Retinal pigment epithelial cell (primary cell): ENCODE measurements at regions not wholly inside any gene's neighbourhood (a gene's known extent, or its start where the extent isn't known, plus 50 kb on each side); places are given as distances from the start of the nearest gene placed in this dataset.

Experiments used
- DNase-seq: peaks from one replicate; pipeline ENCODE4 v3.0.0-alpha.2; 2010; ENCODE audit warnings: low read depth
- H3K4me3 ChIP-seq: 2 replicates; pipeline ENCODE4 v1.5.1; 2011; ENCODE audit warnings: mild to moderate bottlenecking, low read length, control low read depth, moderate library complexity
- TF ChIP-seq, protein P1 (sequence below): conservative IDR thresholded peaks from 2 replicates; pipeline ENCODE4 v1.5.1; 2011; ENCODE audit warnings: low read depth, low read length, control low read depth, inconsistent platforms

- no peak overlapping the region for H3K4me3 ChIP-seq
- TF ChIP-seq, protein P1, sequence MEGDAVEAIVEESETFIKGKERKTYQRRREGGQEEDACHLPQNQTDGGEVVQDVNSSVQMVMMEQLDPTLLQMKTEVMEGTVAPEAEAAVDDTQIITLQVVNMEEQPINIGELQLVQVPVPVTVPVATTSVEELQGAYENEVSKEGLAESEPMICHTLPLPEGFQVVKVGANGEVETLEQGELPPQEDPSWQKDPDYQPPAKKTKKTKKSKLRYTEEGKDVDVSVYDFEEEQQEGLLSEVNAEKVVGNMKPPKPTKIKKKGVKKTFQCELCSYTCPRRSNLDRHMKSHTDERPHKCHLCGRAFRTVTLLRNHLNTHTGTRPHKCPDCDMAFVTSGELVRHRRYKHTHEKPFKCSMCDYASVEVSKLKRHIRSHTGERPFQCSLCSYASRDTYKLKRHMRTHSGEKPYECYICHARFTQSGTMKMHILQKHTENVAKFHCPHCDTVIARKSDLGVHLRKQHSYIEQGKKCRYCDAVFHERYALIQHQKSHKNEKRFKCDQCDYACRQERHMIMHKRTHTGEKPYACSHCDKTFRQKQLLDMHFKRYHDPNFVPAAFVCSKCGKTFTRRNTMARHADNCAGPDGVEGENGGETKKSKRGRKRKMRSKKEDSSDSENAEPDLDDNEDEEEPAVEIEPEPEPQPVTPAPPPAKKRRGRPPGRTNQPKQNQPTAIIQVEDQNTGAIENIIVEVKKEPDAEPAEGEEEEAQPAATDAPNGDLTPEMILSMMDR: no peak
- DNase-seq: peak; percentile 47
These were observed 193.7 kb downstream of the SPATA18 start for GRCh38 chr4:52244848-52245247.

DNA sequence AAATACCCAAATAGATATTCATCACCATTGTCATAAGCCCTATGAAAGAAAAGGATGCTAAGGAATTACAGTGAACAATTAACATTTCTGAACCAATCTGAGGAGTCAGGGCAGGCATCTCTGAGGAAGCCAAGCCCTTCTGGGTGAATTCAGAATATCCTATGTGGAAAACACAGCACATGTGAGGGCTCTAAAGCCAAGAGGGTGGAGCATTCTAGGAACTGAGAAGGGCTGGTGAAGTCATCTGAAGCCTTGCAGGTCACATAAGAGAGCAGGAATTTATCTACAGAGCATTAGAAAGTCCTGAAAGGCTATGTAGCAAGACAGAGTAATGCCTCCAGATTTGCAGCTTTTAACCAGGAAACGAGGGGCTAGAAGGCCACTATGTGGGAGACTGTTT lies 195.7 kb downstream of the SPATA18 start:
- TF ChIP-seq, protein P1: no peak

GRCh38 chr4:52247941-52248340 lies 196.8 kb downstream of the SPATA18 start:
- no peak overlapping the region for H3K4me3 ChIP-seq
- TF ChIP-seq, protein P1: no peak

More for the DNA sequence above, 195.7 kb downstream of the SPATA18 start:
- no peak overlapping the region for H3K4me3 ChIP-seq
- no peak for DNase-seq

GRCh38 chr4:52248820-52249219 lies 197.7 kb downstream of the SPATA18 start:
- TF ChIP-seq, protein P1: no peak
- no peak overlapping the region for H3K4me3 ChIP-seq
- DNase-seq: no peak

More at GRCh38 chr4:52247941-52248340, 196.8 kb downstream of the SPATA18 start:
- DNase-seq: no peak

GRCh38 chr4:52249581-52249980 lies 198.5 kb downstream of the SPATA18 start:
- TF ChIP-seq, protein P1: no peak
- no peak overlapping the region for H3K4me3 ChIP-seq
- DNase-seq: no peak

- DNase-seq: no peak
- H3K4me3 ChIP-seq: no peak overlapping the region
- TF ChIP-seq, protein P1: no peak
These were observed 199.1 kb downstream of the SPATA18 start for GRCh38 chr4:52250154-52250553.

DNA sequence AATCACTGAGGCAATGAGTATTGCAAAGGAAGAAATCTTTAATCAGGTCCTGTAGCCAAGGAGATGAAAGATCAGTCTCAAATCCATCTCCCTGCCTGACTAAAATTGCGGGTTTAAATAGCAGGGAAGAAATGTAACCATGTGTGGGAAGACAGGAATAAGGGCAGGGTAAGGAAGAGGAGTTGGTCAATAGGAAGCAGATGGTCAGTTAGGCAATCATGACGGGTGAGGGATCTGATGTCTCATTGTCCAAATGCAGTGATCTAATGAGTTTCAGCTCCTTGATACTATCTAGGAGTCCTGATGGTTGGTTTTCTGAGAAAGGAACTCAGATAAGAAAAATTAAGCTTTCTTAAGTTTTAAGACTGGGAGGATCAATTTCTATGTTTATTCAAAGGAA lies 200.8 kb downstream of the SPATA18 start:
- no peak for DNase-seq
- TF ChIP-seq, protein P1: no peak
- no peak overlapping the region for H3K4me3 ChIP-seq
